Suprapubic skin (tissue), 4 donors: ENCODE measurements at regions not wholly inside any gene's neighbourhood (a gene's known extent, or its start where the extent isn't known, plus 50 kb on each side); places are given as distances from the start of the nearest gene placed in this dataset.

Experiments used
- DNase-seq, 2 donors: peaks; one replicate each; pipeline ENCODE4 v3.0.0-alpha.2; 2019; ENCODE audit warnings: low spot score in 2 of 2
- H3K27ac ChIP-seq: fragments of 200-600 bp; sonication (generic); one replicate; pipeline ENCODE4 v1.5.1; 2019
- H3K27me3 ChIP-seq: fragments of 200-600 bp; sonication (generic); one replicate; pipeline ENCODE4 v1.5.1; 2019
- H3K36me3 ChIP-seq: fragments of 200-600 bp; sonication (generic); one replicate; pipeline ENCODE4 v1.5.1; 2019
- H3K4me1 ChIP-seq: fragments of 200-600 bp; sonication (generic); one replicate; pipeline ENCODE4 v1.5.1; 2019
- H3K4me3 ChIP-seq: fragments of 200-600 bp; sonication (generic); one replicate; pipeline ENCODE4 v1.5.1; 2019; ENCODE audit warnings: mild to moderate bottlenecking
- H3K9me3 ChIP-seq: fragments of 200-600 bp; sonication (generic); one replicate; pipeline ENCODE4 v1.5.1; 2019
- CTCF ChIP-seq, 2 donors: fragments of 200-600 bp in 1 of 2; fragments of 450-650 bp in 1 of 2; sonication (generic) in 1 of 2; IDR thresholded peaks; one replicate each; pipeline ENCODE4 v1.5.1; 2016 to 2019; ENCODE audit warnings: antibody characterized with exemption in 2 of 2, mild to moderate bottlenecking in 1 of 2, moderate library complexity in 1 of 2
- EP300 ChIP-seq: sonication (generic); formaldehyde crosslinking; IDR thresholded peaks from one replicate; pipeline ENCODE4 v1.6.1; 2017; ENCODE audit warnings: antibody characterized with exemption
- POLR2A ChIP-seq, 2 donors: fragments of 450-650 bp; IDR thresholded peaks; one replicate each; pipeline ENCODE4 v1.6.1; 2017; ENCODE audit warnings: antibody characterized with exemption in 2 of 2, mild to moderate bottlenecking in 2 of 2, moderate library complexity in 2 of 2
- POLR2AphosphoS5 ChIP-seq, 3 donors: sonication (generic); formaldehyde crosslinking; IDR thresholded peaks; one replicate each; pipeline ENCODE4 v1.6.1; 2017; ENCODE audit warnings: antibody characterized with exemption in 3 of 3
- WGBS: methylation state at CpG from one replicate; pipeline ENCODE4 v1.1.5; 2018; 5-methylcytosine and 5-hydroxymethylcytosine counted together

DNA sequence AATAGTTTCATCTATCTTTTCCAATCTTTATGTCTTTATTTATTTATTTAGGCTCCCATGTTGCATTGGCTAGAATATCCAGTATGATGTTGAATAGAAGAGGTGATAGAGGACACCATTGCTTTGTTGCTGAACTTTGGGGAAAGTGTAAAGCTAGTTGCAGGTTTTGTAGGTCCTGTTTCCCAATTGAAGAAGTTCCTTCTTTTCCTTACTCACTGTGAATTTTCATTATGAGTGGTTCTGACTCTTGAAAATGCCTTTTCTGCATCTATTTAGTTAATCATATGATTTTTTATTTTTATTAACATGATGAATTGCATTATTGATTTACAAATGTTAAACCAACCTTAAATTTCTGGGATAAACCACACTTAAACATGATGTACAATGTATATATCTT is 58.9 kb upstream of the NR3C1 start:
- Histone ChIP-seq H3K9me3 (no peaks in the 10 kb centered on the region), H3K4me3 (no peak overlapping the region), H3K4me1 (peaks cover 4% of the 10 kb centered on the region), H3K36me3 (no peaks in the 10 kb centered on the region), H3K27me3 (no peaks in the 10 kb centered on the region), H3K27ac (no peak overlapping the region)
- no peak for DNase-seq
- no peak for TF ChIP-seq POLR2AphosphoS5 (IDR thresholded peaks at IDR 0.05)
- TF ChIP-seq POLR2A (IDR thresholded peaks at IDR 0.05) = no peak

DNA sequence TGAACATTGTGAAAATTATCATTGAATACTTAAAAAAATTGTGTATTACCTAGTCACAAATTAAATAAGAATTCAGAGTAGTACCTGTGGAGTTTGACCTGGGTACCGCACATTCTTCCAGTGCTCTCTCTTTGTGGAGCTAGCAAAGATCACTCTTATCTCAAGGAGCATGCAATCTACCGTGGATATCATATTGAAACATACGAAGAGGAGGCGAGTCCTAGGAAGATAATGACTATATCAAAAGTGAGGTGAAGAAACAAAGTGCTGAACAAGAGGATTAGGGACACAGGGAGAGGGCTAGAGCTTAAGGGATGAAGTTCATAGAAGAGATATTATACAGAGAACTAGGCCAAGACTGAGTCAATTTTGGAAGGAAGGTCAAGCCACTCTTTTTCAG is 55.9 kb upstream of the NR3C1 start:
- H3K9me3 ChIP-seq = no peaks in the 10 kb centered on the region
- TF ChIP-seq POLR2A (IDR thresholded peaks at IDR 0.05) (no peak), EP300 (no peak), CTCF (IDR thresholded peaks at IDR 0.05) (no peak)
- no peak overlapping the region for H3K4me3 ChIP-seq
- WGBS = 89% methylated on average over 4 of the region's 4 CpGs
- peaks cover 5% of the 10 kb centered on the region for H3K4me1 ChIP-seq
- H3K36me3 ChIP-seq = no peaks in the 10 kb centered on the region
- H3K27ac ChIP-seq = no peak overlapping the region
- DNase-seq = no peak
- no peaks in the 10 kb centered on the region for H3K27me3 ChIP-seq

GRCh38 chr5:143456952-143457547 is 53.6 kb upstream of the NR3C1 start:
- Histone ChIP-seq H3K4me3 (no peak overlapping the region), H3K27me3 (no peaks in the 10 kb centered on the region), H3K27ac (no peak overlapping the region), H3K4me1 (peaks cover 5% of the 10 kb centered on the region), H3K9me3 (no peaks in the 10 kb centered on the region), H3K36me3 (no peaks in the 10 kb centered on the region)
- WGBS = 82% methylated on average over 5 of the region's 5 CpGs
- DNase-seq = no peak
- TF ChIP-seq POLR2A (IDR thresholded peaks at IDR 0.05) (no peak), CTCF (IDR thresholded peaks at IDR 0.05) (no peak), EP300 (no peak), POLR2AphosphoS5 (IDR thresholded peaks at IDR 0.05) (no peak)

DNA sequence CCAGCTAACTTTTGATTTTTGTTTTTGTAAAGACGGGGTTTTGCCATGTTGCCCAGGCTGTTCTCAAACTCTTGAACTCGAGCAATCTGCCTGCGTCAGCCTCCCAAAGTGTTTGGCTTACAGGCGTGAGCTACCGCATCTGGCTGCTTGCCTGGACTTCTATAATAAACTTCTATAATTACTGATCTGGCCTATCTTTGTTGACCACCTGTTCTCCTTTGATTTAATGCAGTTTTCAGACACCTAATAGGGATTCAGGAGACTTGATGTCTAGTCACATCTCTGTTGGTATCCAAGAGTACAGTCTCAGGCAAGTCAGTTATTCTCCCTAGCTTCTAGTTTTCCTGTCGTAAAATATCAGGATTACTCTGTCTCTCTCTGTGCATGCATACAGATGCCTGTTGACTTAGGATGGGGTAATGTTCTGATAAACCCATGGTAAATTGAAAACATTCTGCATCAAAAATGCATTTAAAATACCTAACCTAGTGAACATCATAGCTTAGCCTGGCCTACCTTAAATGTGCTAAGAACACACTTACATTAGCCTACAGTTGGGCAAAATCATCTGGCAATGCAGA is 51.5 kb upstream of the NR3C1 start:
- peaks cover 5% of the 10 kb centered on the region for H3K4me1 ChIP-seq
- no peak overlapping the region for H3K4me3 ChIP-seq
- TF ChIP-seq CTCF (IDR thresholded peaks at IDR 0.05) (no peak), POLR2A (IDR thresholded peaks at IDR 0.05) (no peak), POLR2AphosphoS5 (IDR thresholded peaks at IDR 0.05) (no peak), EP300 (no peak)
- 93% methylated on average over 6 of the region's 6 CpGs for WGBS
- H3K27me3 ChIP-seq = no peaks in the 10 kb centered on the region
- no peaks in the 10 kb centered on the region for H3K9me3 ChIP-seq
- DNase-seq = no peak
- H3K27ac ChIP-seq = no peak overlapping the region
- H3K36me3 ChIP-seq = no peaks in the 10 kb centered on the region

DNA sequence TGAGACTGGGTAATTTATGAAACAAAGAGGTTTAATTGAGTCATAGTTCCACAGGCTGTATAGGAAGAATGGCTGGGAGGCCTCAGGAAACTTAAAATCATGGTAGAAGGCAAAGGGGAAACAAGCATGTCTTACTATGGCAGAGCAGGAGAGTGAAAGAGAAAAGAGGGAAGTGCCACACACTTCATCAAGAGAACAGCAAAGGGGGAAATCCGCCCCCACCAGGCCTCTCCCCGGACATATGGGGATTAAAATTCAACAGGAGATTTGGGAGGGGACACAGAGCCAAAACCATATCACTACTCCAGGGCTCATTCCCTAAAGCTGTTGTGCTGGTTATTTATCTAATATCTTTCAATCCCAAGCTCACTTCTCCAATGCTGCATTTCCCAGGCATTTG is 50.2 kb upstream of the NR3C1 start:
- no peaks in the 10 kb centered on the region for H3K9me3 ChIP-seq
- no peaks in the 10 kb centered on the region for H3K36me3 ChIP-seq
- no peak for DNase-seq
- no peaks in the 10 kb centered on the region for H3K27me3 ChIP-seq
- TF ChIP-seq POLR2A (IDR thresholded peaks at IDR 0.05) = no peak
- TF ChIP-seq EP300 = no peak
- no peak for TF ChIP-seq CTCF (IDR thresholded peaks at IDR 0.05)
- no peak for TF ChIP-seq POLR2AphosphoS5 (IDR thresholded peaks at IDR 0.05)
- peaks cover 5% of the 10 kb centered on the region for H3K4me1 ChIP-seq
- no peak overlapping the region for H3K4me3 ChIP-seq
- 79% methylated on average over 2 of the region's 2 CpGs for WGBS
- no peak overlapping the region for H3K27ac ChIP-seq
